Transverse colon (tissue), 3 donors: ENCODE measurements at regions not wholly inside any gene's neighbourhood (a gene's known extent, or its start where the extent isn't known, plus 50 kb on each side); places are given as distances from the start of the nearest gene placed in this dataset.

ENCODE experiments used
- POLR2A ChIP-seq: fragments of 450-650 bp; IDR thresholded peaks from one replicate; pipeline ENCODE4 v1.6.1; 2016; ENCODE audit warnings: antibody characterized with exemption, mild to moderate bottlenecking, moderate library complexity
- TF ChIP-seq, protein P1 (sequence below), 5 experiments: fragments of 200-600 bp in 3 of 5; fragments of 450-650 bp in 2 of 5; sonication (generic) in 3 of 5; IDR thresholded peaks; 1 replicate in 2 of 5; 2 replicates in 3 of 5; pipeline ENCODE4 v1.5.1; 2016 to 2017; ENCODE audit warnings: antibody characterized with exemption in 5 of 5, inconsistent platforms in 3 of 5, mild to moderate bottlenecking in 2 of 5, moderate library complexity in 1 of 5

GRCh38 chr20:40006168-40006860, 682.7 kb downstream of the MAFB start:
- no peak for TF ChIP-seq POLR2A
- TF ChIP-seq, protein P1, sequence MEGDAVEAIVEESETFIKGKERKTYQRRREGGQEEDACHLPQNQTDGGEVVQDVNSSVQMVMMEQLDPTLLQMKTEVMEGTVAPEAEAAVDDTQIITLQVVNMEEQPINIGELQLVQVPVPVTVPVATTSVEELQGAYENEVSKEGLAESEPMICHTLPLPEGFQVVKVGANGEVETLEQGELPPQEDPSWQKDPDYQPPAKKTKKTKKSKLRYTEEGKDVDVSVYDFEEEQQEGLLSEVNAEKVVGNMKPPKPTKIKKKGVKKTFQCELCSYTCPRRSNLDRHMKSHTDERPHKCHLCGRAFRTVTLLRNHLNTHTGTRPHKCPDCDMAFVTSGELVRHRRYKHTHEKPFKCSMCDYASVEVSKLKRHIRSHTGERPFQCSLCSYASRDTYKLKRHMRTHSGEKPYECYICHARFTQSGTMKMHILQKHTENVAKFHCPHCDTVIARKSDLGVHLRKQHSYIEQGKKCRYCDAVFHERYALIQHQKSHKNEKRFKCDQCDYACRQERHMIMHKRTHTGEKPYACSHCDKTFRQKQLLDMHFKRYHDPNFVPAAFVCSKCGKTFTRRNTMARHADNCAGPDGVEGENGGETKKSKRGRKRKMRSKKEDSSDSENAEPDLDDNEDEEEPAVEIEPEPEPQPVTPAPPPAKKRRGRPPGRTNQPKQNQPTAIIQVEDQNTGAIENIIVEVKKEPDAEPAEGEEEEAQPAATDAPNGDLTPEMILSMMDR (IDR thresholded peaks at IDR 0.05): no peak
